Chondrocyte (in vitro differentiated cells): ENCODE measurements at regions not wholly inside any gene's neighbourhood (a gene's known extent, or its start where the extent isn't known, plus 50 kb on each side); places are given as distances from the start of the nearest gene placed in this dataset.

ENCODE experiments used
- DNase-seq: peaks from one replicate; pipeline ENCODE4 v3.0.0; 2021; ENCODE audit warnings: mixed read lengths, low spot score
- H3K27ac Mint-ChIP-seq: one replicate; pipeline ENCODE4 v1.8.0; 2021; ENCODE audit warnings: mild to moderate bottlenecking, moderate library complexity, mixed read lengths; ENCODE audit not compliant: unreplicated experiment
- H3K27me3 Mint-ChIP-seq: 2 replicates; pipeline ENCODE4 v1.8.0; 2021; ENCODE audit warnings: low read depth, mixed read lengths
- H3K36me3 Mint-ChIP-seq: 2 replicates; pipeline ENCODE4 v1.8.0; 2021; ENCODE audit warnings: low read depth, mixed read lengths
- H3K4me1 Mint-ChIP-seq: 2 replicates; pipeline ENCODE4 v1.8.0; 2021; ENCODE audit warnings: low read depth, mild to moderate bottlenecking, mixed read lengths
- H3K4me3 Mint-ChIP-seq: one replicate; pipeline ENCODE4 v1.8.0; 2021; ENCODE audit warnings: mild to moderate bottlenecking, moderate library complexity, mixed read lengths; ENCODE audit not compliant: unreplicated experiment
- H3K9me3 Mint-ChIP-seq: 2 replicates; pipeline ENCODE4 v1.8.0; 2021; ENCODE audit warnings: low read depth, mixed read lengths
- CTCF ChIP-seq: fragments of 200-600 bp; sonication (generic); IDR thresholded peaks from 2 replicates; pipeline ENCODE4 v1.5.0; 2021; ENCODE audit warnings: antibody characterized with exemption, mild to moderate bottlenecking, moderate library complexity

- DNase-seq, result no peak
- Mint-ChIP-seq H3K9me3 (peaks cover 6% of the 10 kb centered on the region), H3K36me3 (peaks cover 2% of the 10 kb centered on the region), H3K4me1 (peaks cover 7% of the 10 kb centered on the region), H3K27ac (no peak overlapping the region), H3K4me3 (no peak overlapping the region), H3K27me3 (peaks cover 2% of the 10 kb centered on the region)
- no peak for TF ChIP-seq CTCF
Measured at GRCh38 chr18:39752351-39752750, 2186.8 kb upstream of the CELF4 start.

GRCh38 chr18:39751921-39752320, 2186.3 kb upstream of the CELF4 start:
- no peak overlapping the region for H3K27ac Mint-ChIP-seq
- H3K27me3 Mint-ChIP-seq, result peaks cover 2% of the 10 kb centered on the region
- H3K36me3 Mint-ChIP-seq, result peaks cover 2% of the 10 kb centered on the region
- H3K9me3 Mint-ChIP-seq, result peaks cover 6% of the 10 kb centered on the region
- DNase-seq, result no peak
- H3K4me3 Mint-ChIP-seq, result no peak overlapping the region
- TF ChIP-seq CTCF, result no peak
- H3K4me1 Mint-ChIP-seq, result peaks cover 7% of the 10 kb centered on the region

GRCh38 chr18:39751161-39751560, 2185.6 kb upstream of the CELF4 start:
- no peak overlapping the region for H3K4me3 Mint-ChIP-seq
- no peak overlapping the region for H3K27ac Mint-ChIP-seq
- peaks cover 13% of the 10 kb centered on the region for H3K4me1 Mint-ChIP-seq
- H3K9me3 Mint-ChIP-seq, result peaks cover 5% of the 10 kb centered on the region
- no peak for DNase-seq
- H3K27me3 Mint-ChIP-seq, result peaks cover 2% of the 10 kb centered on the region
- peaks cover under 1% of the 10 kb centered on the region for H3K36me3 Mint-ChIP-seq
- TF ChIP-seq CTCF, result no peak

- Mint-ChIP-seq H3K4me3 (no peak overlapping the region), H3K9me3 (peaks cover 3% of the 10 kb centered on the region), H3K27ac (no peak overlapping the region), H3K36me3 (no peaks in the 10 kb centered on the region), H3K4me1 (peaks cover 13% of the 10 kb centered on the region), H3K27me3 (peaks cover 2% of the 10 kb centered on the region)
- TF ChIP-seq CTCF, result no peak
- no peak for DNase-seq
Measured at GRCh38 chr18:39749154-39749553, 2183.6 kb upstream of the CELF4 start.

GRCh38 chr18:39748727-39749126, 2183.1 kb upstream of the CELF4 start:
- DNase-seq, result no peak
- Mint-ChIP-seq H3K4me3 (no peak overlapping the region), H3K36me3 (no peaks in the 10 kb centered on the region), H3K9me3 (peaks cover 3% of the 10 kb centered on the region), H3K27me3 (peaks cover 2% of the 10 kb centered on the region), H3K27ac (no peak overlapping the region), H3K4me1 (peaks cover 13% of the 10 kb centered on the region)
- TF ChIP-seq CTCF, result no peak
